ENCODE measurements at regions not wholly inside any gene's neighbourhood (a gene's known extent, or its start where the extent isn't known, plus 50 kb on each side); places are given as distances from the start of the nearest gene placed in this dataset.
"Not testable (repeated sequence)": the region's sequence is repeated elsewhere in the genome, so short reads cannot be mapped to it uniquely, and the experiment has no call there.

DNA sequence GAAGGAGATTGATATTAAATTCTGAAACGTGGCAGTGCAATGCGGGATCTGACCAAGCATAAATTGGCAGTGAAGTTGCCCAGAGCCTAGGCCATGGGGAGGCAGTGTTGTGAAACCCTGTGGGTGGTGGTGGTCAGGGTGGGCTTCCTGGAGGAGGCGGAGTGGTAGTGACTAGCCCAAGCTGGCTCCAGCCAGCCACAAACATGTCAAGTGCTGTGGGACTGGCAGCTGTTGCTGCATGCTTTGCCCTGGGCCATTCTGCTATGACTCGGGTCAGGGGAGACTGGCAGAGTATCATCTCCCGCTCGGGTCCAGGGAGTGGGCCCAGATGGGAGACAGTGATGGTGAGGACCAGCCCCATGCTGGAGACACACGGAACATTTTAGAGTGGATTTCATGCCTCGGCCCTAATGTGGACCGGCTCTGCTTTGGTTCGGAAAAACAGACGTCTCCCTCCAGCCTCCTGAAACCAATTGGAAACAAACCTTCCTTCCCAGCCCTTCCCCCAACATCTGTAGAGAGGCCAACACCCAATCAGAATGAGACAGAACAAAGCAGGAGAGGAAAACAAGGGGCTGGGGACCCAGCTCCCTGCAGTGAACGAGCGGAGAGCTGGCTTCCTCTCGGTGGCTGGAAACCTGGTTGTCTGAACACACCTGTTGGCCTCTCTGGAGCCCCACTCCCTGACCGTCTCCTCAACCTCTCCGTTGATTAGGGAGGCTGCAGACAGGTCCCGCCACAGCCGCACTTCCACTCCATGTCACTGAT, 58.2 kb downstream of the TMEM270 start:
- TF ChIP-seq TAF1 (IDR thresholded peaks at IDR 0.05; ENCODE audit: borderline replicate concordance, low read depth, low read length) (no peak), POLR2AphosphoS5 (IDR thresholded peaks at IDR 0.05; ENCODE audit: low read depth, low read length) (no peak), POLR2A (IDR thresholded peaks at IDR 0.05; ENCODE audit: low read depth, low read length) (no peak)
- DNase-seq (ENCODE audit: insufficient read length) (no peak), FAIRE-seq (no peak)

DNA sequence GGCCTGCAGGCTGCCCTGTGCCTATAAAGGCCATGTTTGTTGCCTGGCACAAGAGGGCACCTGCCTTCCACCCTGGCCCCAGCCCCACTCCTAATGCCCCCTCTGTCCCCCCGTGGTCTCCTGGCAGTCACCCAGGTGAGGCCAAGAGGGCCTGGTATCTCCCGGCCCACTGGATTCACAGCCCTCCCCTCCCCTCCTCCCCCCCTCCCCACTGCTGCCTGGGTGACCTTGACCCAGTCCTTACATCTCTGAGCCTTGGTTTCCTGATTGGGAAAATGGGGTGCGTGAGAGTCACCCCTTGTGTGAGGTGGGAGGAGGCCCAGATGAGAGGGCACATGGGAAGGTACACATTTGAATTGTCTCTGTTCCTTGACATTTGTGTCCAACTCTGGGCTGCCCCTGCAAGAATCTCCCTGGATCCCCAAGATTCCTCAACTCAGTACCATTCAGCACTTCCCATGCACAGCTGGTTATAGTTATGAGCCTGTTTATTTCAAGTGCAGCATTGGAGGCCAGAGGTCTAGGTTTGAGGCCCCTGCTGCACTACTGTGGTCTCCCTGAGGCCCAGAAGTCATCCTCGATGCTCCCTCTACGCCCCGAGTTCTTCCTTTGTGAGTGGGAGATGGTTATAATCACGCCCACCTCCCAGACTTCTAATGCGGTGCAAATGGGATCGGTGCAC, 58.9 kb downstream of the TMEM270 start:
- TF ChIP-seq TAF1 (IDR thresholded peaks at IDR 0.05; ENCODE audit: borderline replicate concordance, low read depth, low read length) (no peak), POLR2A (IDR thresholded peaks at IDR 0.05; ENCODE audit: low read depth, low read length) (no peak), POLR2AphosphoS5 (IDR thresholded peaks at IDR 0.05; ENCODE audit: low read depth, low read length) (no peak)
- DNase-seq (ENCODE audit: insufficient read length), result no peak
- FAIRE-seq, result no peak

DNA sequence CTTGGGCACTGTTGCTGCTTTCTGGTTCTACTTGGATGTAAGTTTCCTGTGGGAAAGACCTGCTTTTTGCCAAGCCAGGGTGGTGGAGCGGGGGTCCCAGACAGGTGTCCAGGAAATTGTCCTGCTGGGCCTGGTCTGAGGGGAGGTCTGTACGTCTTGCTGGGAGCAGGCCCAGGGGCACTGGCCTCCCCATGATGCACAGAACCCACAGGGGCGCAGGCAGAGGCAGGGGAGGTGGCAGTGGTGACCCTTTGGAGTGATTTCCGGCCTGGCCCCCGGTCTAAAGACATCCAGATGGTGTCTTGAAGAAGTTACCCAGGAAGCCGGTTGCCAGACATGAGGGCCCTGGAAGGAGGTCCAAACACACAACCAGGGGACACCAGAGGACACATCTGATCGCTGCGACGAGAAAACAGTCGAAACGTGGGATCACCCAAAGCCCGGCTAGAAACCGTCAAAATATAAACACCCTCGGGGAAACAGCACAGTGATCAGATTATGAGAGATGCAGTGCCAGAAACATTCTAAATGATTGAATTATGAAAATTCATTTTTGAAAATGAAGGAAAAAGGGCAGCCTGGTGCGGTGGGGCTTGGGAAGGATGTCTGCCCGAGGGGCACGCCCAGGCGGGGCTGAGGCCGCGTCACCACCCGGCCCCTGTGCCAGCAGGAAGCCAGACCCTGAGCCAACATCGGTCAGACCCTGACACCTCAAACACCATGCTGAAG, 59.6 kb downstream of the TMEM270 start:
- no peak for TF ChIP-seq POLR2A (IDR thresholded peaks at IDR 0.05; ENCODE audit: low read depth, low read length)
- no peak for TF ChIP-seq POLR2AphosphoS5 (IDR thresholded peaks at IDR 0.05; ENCODE audit: low read depth, low read length)
- TF ChIP-seq TAF1 (IDR thresholded peaks at IDR 0.05; ENCODE audit: borderline replicate concordance, low read depth, low read length), result no peak
- DNase-seq (ENCODE audit: insufficient read length) (no peak), FAIRE-seq (no peak)

DNA sequence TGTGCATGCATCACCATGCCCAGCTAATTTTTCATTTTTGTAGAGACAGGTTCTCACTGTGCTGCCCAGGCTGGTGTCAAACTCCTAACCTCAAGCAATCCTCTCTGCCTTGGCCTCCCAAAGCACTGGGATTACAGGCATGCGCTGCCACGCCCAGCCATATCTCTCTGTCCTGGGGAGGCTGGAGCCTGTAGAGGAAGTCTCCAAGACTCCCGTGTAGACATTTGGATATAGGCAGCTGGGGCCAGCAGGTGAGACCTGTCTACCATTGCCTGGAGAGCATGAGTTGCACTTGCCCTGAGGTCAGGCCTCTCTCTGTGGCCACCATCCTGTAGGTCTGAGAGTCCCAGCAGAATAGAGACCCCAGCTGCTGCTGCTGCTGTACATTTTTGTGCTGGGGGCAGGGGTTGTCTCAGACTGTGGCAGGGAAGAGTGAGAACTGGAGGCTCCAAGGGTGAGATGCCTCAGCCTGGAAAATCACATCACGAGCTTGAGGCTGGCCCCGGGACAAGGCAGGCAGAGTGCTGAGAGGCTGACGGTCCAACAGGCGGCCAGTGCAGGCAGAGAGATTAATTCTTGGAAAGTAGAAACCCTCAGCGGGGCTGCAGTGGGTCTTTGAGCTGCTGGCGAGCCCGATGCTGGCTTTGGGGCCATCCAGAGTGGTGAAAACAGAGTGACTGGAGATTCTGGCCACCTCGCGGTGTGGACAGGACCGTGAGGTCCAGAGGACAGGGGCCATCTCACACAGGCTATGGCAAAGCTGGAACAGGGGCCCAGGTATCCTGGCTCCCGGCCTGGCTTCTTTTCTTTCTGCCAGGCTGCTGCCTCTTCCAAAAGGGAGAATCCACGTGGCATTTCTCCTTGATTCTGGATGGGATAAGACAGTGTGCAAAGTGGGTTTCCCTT, 60.9 kb downstream of the TMEM270 start:
- TF ChIP-seq POLR2AphosphoS5 (IDR thresholded peaks at IDR 0.05; ENCODE audit: low read depth, low read length), result no peak
- TF ChIP-seq TAF1 (IDR thresholded peaks at IDR 0.05; ENCODE audit: borderline replicate concordance, low read depth, low read length), result no peak
- TF ChIP-seq POLR2A (IDR thresholded peaks at IDR 0.05; ENCODE audit: low read depth, low read length), result no peak
- DNase-seq (ENCODE audit: insufficient read length) (no peak), FAIRE-seq (no peak)

DNA sequence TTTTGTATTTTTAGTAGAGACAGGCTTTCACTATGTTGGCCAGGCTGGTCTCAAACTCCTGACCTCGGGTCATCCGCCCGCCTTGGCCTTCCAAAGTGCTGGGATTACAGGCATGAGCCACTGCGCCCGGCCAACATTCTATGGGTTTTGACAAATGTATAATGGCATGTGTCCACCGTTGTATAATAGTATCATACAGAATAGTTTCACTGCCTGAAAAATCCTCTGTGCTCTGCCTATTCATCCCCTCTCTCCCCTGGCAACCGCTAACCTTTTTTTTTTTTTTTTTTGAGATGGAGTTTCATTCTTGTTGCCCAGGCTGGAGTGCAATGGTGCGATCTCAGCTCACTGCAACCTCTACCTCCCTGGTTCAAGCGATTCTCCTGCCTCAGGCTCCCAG, 67.7 kb downstream of the TMEM270 start:
- not testable (repeated sequence) for DNase-seq (ENCODE audit: insufficient read length); FAIRE-seq

DNA sequence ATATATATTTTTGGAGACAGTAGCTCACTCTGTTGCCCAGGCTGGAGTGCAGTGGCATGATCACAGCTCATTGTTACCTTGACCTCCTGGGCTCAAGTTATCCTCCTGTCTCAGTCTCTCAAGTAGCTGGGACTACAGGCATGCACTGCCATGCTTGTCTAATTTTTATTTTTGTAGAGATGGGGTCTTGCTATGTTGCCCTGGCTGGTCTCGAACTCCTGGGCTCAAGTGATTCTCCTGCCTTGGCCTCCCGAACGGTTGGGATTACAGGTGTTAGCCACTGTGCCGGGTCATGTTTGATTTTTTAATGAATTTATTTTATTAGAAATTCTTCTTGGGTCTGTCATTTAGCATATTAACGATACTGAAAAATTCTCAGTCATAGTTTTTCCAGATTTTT, 70.5 kb downstream of the TMEM270 start:
- DNase-seq (ENCODE audit: insufficient read length), result no peak
- no peak for TF ChIP-seq POLR2AphosphoS5 (IDR thresholded peaks at IDR 0.05; ENCODE audit: low read depth, low read length)
- no peak for TF ChIP-seq POLR2A (IDR thresholded peaks at IDR 0.05; ENCODE audit: low read depth, low read length)
- TF ChIP-seq TAF1 (IDR thresholded peaks at IDR 0.05; ENCODE audit: borderline replicate concordance, low read depth, low read length), result no peak
- no peak for FAIRE-seq

DNA sequence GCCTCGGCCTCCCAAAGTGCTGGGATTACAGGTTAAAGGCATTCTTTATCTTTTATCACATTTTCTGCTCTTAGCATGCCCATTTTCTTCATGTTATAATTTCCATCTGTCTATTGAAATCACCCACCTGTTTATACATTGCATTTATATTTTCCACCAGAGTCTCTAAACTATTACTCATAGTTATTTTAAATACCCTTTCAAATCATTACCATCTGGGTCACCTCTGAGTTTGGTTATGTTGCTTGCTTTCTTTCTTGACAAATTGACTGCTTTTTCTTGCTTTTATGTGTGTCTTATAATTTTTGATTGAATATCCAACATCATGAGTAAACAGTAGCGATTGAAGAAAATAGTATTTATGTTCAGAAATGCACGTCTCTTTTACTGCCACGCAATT, 71.4 kb downstream of the TMEM270 start:
- no peak for DNase-seq (ENCODE audit: insufficient read length)
- TF ChIP-seq TAF1 (IDR thresholded peaks at IDR 0.05; ENCODE audit: borderline replicate concordance, low read depth, low read length) (no peak), POLR2AphosphoS5 (IDR thresholded peaks at IDR 0.05; ENCODE audit: low read depth, low read length) (no peak), POLR2A (IDR thresholded peaks at IDR 0.05; ENCODE audit: low read depth, low read length) (no peak)
- FAIRE-seq, result no peak

DNA sequence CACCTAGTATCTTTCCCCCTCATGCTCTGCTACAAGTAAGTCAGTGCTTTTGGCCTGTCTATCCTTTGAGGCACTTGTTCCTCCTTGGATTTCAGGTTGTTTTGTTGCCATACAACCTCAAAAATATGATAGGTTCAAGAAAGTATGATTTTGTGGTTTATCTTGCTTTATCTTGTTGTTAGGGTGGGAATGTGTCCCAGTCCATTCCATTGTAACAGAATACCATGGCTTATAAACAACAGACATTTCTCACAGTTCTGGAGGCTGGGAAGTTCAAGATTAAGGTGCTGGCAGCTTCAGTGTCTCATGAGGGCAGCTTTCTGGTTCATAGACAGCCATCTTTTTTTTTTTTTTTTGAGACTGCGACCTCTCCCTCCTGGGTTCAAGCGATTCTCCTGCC, 72.1 kb downstream of the TMEM270 start:
- DNase-seq (ENCODE audit: insufficient read length), result no peak
- FAIRE-seq, result no peak
- no peak for TF ChIP-seq POLR2AphosphoS5 (IDR thresholded peaks at IDR 0.05; ENCODE audit: low read depth, low read length)
- TF ChIP-seq POLR2A (IDR thresholded peaks at IDR 0.05; ENCODE audit: low read depth, low read length), result no peak
- TF ChIP-seq TAF1 (IDR thresholded peaks at IDR 0.05; ENCODE audit: borderline replicate concordance, low read depth, low read length), result no peak

DNA sequence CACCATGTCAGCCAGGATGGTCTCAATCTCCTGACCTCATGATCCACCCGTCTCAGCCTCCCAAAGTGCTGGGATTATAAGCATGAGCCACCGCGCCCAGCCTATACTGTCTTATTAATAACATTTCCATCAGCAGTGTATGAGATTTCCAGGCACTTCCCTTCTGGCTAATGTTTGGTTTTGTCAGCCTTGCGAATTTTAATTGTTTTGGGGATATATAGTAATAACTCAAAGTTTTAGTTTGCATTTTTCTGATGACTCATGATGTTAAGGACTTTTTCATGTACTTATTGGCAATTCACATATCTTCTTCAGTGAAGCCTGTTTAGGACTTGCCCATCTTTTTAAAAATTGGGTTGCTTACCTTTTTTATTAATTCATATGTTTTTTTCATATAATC, 76.0 kb downstream of the TMEM270 start:
- FAIRE-seq (no peak), DNase-seq (ENCODE audit: insufficient read length) (no peak)
- TF ChIP-seq TAF1 (IDR thresholded peaks at IDR 0.05; ENCODE audit: borderline replicate concordance, low read depth, low read length) (no peak), POLR2A (IDR thresholded peaks at IDR 0.05; ENCODE audit: low read depth, low read length) (no peak), POLR2AphosphoS5 (IDR thresholded peaks at IDR 0.05; ENCODE audit: low read depth, low read length) (no peak)

DNA sequence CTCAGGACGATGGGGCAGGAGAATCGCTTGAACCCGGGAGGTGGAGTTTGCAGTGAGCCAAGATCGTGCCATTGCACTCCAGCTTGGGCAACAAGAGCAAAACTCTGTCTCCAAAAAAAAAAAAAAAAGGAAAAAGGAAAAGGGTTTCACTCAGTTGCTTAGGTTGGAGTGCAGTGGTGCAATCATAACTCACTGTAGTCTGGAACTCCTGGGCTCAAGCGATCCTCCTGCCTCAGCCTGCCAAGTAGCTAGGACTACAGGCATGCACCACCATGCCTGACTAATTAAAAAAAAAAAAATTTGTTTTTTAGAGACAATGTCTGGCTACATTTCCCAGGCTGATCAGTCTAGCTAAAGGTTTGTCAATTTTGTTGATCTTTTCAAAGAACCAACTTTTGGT, 76.7 kb downstream of the TMEM270 start:
- not testable (repeated sequence) for FAIRE-seq; DNase-seq (ENCODE audit: insufficient read length)

DNA sequence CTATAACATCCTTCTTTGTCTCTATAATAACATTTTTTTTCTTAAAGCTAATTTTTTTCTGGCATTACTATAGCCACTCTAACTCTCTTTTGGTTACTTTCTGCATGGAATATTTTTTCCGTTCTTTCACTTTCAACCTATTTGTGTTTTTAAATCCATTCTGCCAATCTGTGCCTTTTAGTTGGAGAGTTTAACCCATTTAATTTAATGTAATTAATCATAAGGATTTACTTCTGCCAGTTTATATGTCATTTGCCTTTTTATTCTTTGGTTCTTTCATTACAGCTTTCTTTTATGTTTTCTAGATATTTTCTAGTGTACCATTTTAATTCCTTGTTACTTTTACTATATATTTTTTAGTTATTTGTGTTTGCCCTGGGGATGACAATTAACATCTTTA, 78.6 kb downstream of the TMEM270 start:
- DNase-seq (ENCODE audit: insufficient read length) (no peak), FAIRE-seq (no peak)
- TF ChIP-seq TAF1 (IDR thresholded peaks at IDR 0.05; ENCODE audit: borderline replicate concordance, low read depth, low read length), result no peak
- TF ChIP-seq POLR2A (IDR thresholded peaks at IDR 0.05; ENCODE audit: low read depth, low read length), result no peak
- no peak for TF ChIP-seq POLR2AphosphoS5 (IDR thresholded peaks at IDR 0.05; ENCODE audit: low read depth, low read length)
